ENCODE measurements at regions not wholly inside any gene's neighbourhood (a gene's known extent, or its start where the extent isn't known, plus 50 kb on each side); places are given as distances from the start of the nearest gene placed in this dataset.

GRCh38 chr3:59551834-59552233, 502.0 kb upstream of the CFAP20DC start:
- ChIA-PET CTCF (no interaction called here), POLR2A (no interaction called here)

- ChIA-PET POLR2A (no interaction called here), CTCF (no interaction called here)
Observed at GRCh38 chr3:59549962-59550361, 500.1 kb upstream of the CFAP20DC start.

GRCh38 chr3:59547874-59548273, 498.0 kb upstream of the CFAP20DC start:
- ChIA-PET POLR2A (no interaction called here), CTCF (no interaction called here)

GRCh38 chr3:59546522-59546921, 496.7 kb upstream of the CFAP20DC start:
- CTCF ChIA-PET: no interaction called here
- POLR2A ChIA-PET: no interaction called here

- POLR2A ChIA-PET: no interaction called here
- CTCF ChIA-PET: no interaction called here
Observed at GRCh38 chr3:59545374-59545773, 495.5 kb upstream of the CFAP20DC start.

- POLR2A ChIA-PET: no interaction called here
- CTCF ChIA-PET: no interaction called here
Observed at GRCh38 chr3:59542276-59542675, 492.5 kb upstream of the CFAP20DC start.

- CTCF ChIA-PET: no interaction called here
- POLR2A ChIA-PET: no interaction called here
Observed at GRCh38 chr3:59540696-59541095, 490.9 kb upstream of the CFAP20DC start.

GRCh38 chr3:59540241-59540640, 490.4 kb upstream of the CFAP20DC start:
- ChIA-PET CTCF (no interaction called here), POLR2A (no interaction called here)

GRCh38 chr3:59538753-59539432, 489.1 kb upstream of the CFAP20DC start:
- ChIA-PET CTCF (no interaction called here), POLR2A (no interaction called here)

- ChIA-PET CTCF (no interaction called here), POLR2A (no interaction called here)
Observed at GRCh38 chr3:59535791-59536221, 486.0 kb upstream of the CFAP20DC start.

- POLR2A ChIA-PET: no interaction called here
- CTCF ChIA-PET: no interaction called here
Observed at GRCh38 chr3:59531994-59532393, 482.2 kb upstream of the CFAP20DC start.

- ChIA-PET POLR2A (no interaction called here), CTCF (no interaction called here)
Observed at GRCh38 chr3:59531066-59531745, 481.4 kb upstream of the CFAP20DC start.

GRCh38 chr3:59528251-59528650, 478.4 kb upstream of the CFAP20DC start:
- POLR2A ChIA-PET: no interaction called here

GRCh38 chr3:59527493-59527892, 477.7 kb upstream of the CFAP20DC start:
- ChIA-PET POLR2A (interaction anchor here (0.6 kb wide), 3 partner anchors 25 to 100 kb away, joined by 5 to 8 read pairs (median 5); no protein-coding TSS in a partner anchor), CTCF (interaction anchor here (1.0 to 1.3 kb wide), 3 partner anchors 31 to 214 kb away, joined by 3 to 5 read pairs (median 4); no protein-coding TSS in a partner anchor)

More at GRCh38 chr3:59528251-59528650, 478.4 kb upstream of the CFAP20DC start:
- CTCF ChIA-PET: no interaction called here

- POLR2A ChIA-PET: interaction anchor here (0.6 kb wide), 3 partner anchors 25 to 100 kb away, joined by 5 to 8 read pairs (median 5); no protein-coding TSS in a partner anchor
Observed at GRCh38 chr3:59526999-59527398, 477.2 kb upstream of the CFAP20DC start.

GRCh38 chr3:59522550-59522949, 472.7 kb upstream of the CFAP20DC start:
- POLR2A ChIA-PET: no interaction called here
- CTCF ChIA-PET: no interaction called here

More at GRCh38 chr3:59526999-59527398, 477.2 kb upstream of the CFAP20DC start:
- CTCF ChIA-PET: interaction anchor here (1.0 to 1.3 kb wide), 3 partner anchors 32 to 214 kb away, joined by 3 to 5 read pairs (median 4); no protein-coding TSS in a partner anchor

GRCh38 chr3:59519094-59519493, 469.3 kb upstream of the CFAP20DC start:
- CTCF ChIA-PET: no interaction called here
- POLR2A ChIA-PET: no interaction called here

- POLR2A ChIA-PET: no interaction called here
Observed at GRCh38 chr3:59518283-59519055, 468.6 kb upstream of the CFAP20DC start.

GRCh38 chr3:59517388-59517787, 467.6 kb upstream of the CFAP20DC start:
- CTCF ChIA-PET: no interaction called here
- POLR2A ChIA-PET: no interaction called here

More at GRCh38 chr3:59518283-59519055, 468.6 kb upstream of the CFAP20DC start:
- CTCF ChIA-PET: no interaction called here

GRCh38 chr3:59515966-59516365, 466.1 kb upstream of the CFAP20DC start:
- POLR2A ChIA-PET: no interaction called here
- CTCF ChIA-PET: no interaction called here

Data from activated CD8-positive, alpha-beta memory T cell treated with anti-CD3 and anti-CD28 coated beads for 36 hours (primary cell).